ENCODE measurements at regions not wholly inside any gene's neighbourhood (a gene's known extent, or its start where the extent isn't known, plus 50 kb on each side); places are given as distances from the start of the nearest gene placed in this dataset.
A peak's percentile ranks its signal among the peaks of the same experiment; 100 is the strongest.

- no peak overlapping the region for H2AFZ ChIP-seq (ENCODE audit: low read length)
- H3K4me1 ChIP-seq (ENCODE audit: insufficient read depth, low read length): no peaks in the 10 kb centered on the region
- Mint-ChIP-seq H3K27me3 (ENCODE audit: low read depth) (no peaks in the 10 kb centered on the region), H3K4me1 (peaks cover 0 to 4% of the 10 kb centered on the region in 2 experiments; a peak in 2 of 4 replicates), H3K4me3 (no peak overlapping the region), H3K9me3 (peaks cover 0 to 4% of the 10 kb centered on the region in 2 experiments; a peak in 1 of 5 replicates), H3K36me3 (ENCODE audit: insufficient read depth in 1 of 3, low read depth in 3 of 3) (peaks cover 0 to 3% (median 0%) of the 10 kb centered on the region in 3 experiments; a peak in 2 of 7 replicates), H3K27ac (peak overlapping the region in 1 of 3 experiments; percentile 72; a peak in 1 of 7 replicates)
- no peak for DNase-seq
- no peak overlapping the region for H3K9ac ChIP-seq (ENCODE audit: extremely low read depth, insufficient read length, low read length)
- no peak overlapping the region for H3K18ac ChIP-seq (ENCODE audit: insufficient read length, low read depth, low read length)
- no peaks in the 10 kb centered on the region for H3K79me1 ChIP-seq (ENCODE audit: insufficient read depth, low read depth, low read length, poor library complexity, severe bottlenecking)
- no peak overlapping the region for H4K91ac ChIP-seq (ENCODE audit: insufficient read length, low read depth, low read length)
- WGBS (ENCODE audit: extremely low coverage, insufficient read length, low lambda C conversion rate): no CpG with 5 or more reads among the region's 2 CpGs
- H2BK15ac ChIP-seq (ENCODE audit: low read depth, low read length): no peak overlapping the region
- H4K5ac ChIP-seq (ENCODE audit: insufficient read length, low read depth, low read length): no peak overlapping the region
- H3K9me3 ChIP-seq (ENCODE audit: control insufficient read depth, low read depth, low read length): no peaks in the 10 kb centered on the region
- H3K27me3 ChIP-seq (ENCODE audit: insufficient read depth, low read length): no peaks in the 10 kb centered on the region
- no peak overlapping the region for H2BK120ac ChIP-seq (ENCODE audit: low read depth, low read length, poor library complexity, severe bottlenecking)
- no peak overlapping the region for H2AK5ac ChIP-seq (ENCODE audit: insufficient read length, low read length)
- no peak overlapping the region for H4K8ac ChIP-seq (replicated peaks; ENCODE audit: insufficient read length, low read depth, low read length)
- no peak overlapping the region for H3K27ac ChIP-seq (ENCODE audit: insufficient read length, low read depth, low read length)
- H3K4ac ChIP-seq (ENCODE audit: low read depth, low read length): no peak overlapping the region
- H2BK12ac ChIP-seq (ENCODE audit: insufficient read length, low read depth, low read length): no peak overlapping the region
- H2BK5ac ChIP-seq (ENCODE audit: insufficient read length, low read length): no peak overlapping the region
- no peak overlapping the region for H3K14ac ChIP-seq (ENCODE audit: insufficient read depth, low read length)
- H4K20me1 ChIP-seq (ENCODE audit: control insufficient read depth, insufficient read depth, insufficient read length): no peaks in the 10 kb centered on the region
- H3K4me2 ChIP-seq (ENCODE audit: insufficient read depth, insufficient read length, low read length): no peak overlapping the region
- no peaks in the 10 kb centered on the region for H3K79me2 ChIP-seq (ENCODE audit: insufficient read depth, low read length)
- no peak for TF ChIP-seq CTCF (conservative IDR thresholded peaks at IDR 0.05)
- no peak overlapping the region for H3K23ac ChIP-seq (ENCODE audit: insufficient read length, low read depth, low read length)
- no peaks in the 10 kb centered on the region for H3K23me2 ChIP-seq (ENCODE audit: insufficient read length, low read depth, low read length, poor library complexity, severe bottlenecking)
- H3K56ac ChIP-seq (ENCODE audit: insufficient read length, low read depth, low read length): no peak overlapping the region
- no peak overlapping the region for H2BK20ac ChIP-seq (ENCODE audit: low read depth, low read length, poor library complexity, severe bottlenecking)
- no peak overlapping the region for H3T11ph ChIP-seq (ENCODE audit: low read length)
These were observed 2047.9 kb downstream of the ARAP2 start for GRCh38 chr4:34196375-34196774.

Data from H9 (cell line).